NOMO-1 treated with DMSO at 0.1 percent for 48 hours (cell line): ENCODE measurements at regions not wholly inside any gene's neighbourhood (a gene's known extent, or its start where the extent isn't known, plus 50 kb on each side); places are given as distances from the start of the nearest gene placed in this dataset.
"Not testable (repeated sequence)": the region's sequence is repeated elsewhere in the genome, so short reads cannot be mapped to it uniquely, and the experiment has no call there.

ENCODE experiments used
- DNase-seq: peaks from one replicate; lab custom pipeline; 2025; ENCODE audit not compliant: unreplicated experiment; lab: John Stamatoyannopoulos, UW

DNA sequence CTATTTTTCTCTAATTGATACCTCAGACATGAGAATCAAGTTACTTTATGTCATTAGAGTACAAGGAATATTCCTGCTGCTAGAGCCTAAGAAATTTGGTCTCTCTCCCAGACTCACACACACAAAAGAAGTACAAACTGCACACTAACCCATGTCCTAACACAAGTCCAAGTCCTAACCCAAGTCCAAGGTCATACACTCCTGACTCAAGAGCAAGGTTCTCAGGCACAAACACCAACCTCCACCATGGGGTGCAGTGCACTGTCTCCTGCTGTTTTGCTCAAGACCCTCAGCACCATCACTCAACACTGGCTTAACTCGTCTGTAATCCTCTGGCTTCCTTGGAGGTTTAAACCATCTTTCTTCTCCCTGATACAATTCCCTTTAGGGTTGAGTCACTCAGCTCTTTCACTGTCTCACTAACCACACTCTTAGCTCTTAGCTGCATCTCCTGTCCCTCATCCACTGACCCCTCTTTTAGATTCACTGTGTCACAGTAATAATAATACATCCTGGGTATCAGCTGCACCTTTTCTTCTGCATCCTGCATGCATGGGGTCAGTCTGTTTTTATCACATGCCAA, 129.8 kb downstream of the BCL2L11 start:
- DNase-seq = no peak

GRCh38 chr2:111251711-111252110, 131.0 kb downstream of the BCL2L11 start:
- DNase-seq = no peak

DNA sequence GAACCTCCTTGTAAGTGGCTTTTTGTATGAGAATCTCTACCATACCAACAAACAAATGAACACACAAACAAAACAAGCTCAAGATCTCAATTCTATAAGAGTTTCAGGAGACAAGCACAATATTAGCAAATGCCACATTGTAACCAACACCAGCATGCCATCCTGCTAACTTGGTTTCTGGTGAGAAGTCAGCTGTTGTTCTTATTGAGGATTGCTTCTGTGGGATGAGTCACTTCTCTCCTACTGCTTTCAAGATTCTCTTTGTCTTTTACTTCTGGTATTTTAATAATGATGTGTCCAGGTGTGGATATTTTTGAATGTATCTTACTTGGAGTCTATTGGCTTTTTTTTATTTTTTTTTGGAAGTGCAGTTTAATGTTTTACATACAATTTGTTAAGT, 131.7 kb downstream of the BCL2L11 start:
- no peak for DNase-seq

GRCh38 chr2:111254916-111255315, 134.2 kb downstream of the BCL2L11 start:
- DNase-seq = not testable (repeated sequence)

GRCh38 chr2:111256628-111257027, 135.9 kb downstream of the BCL2L11 start:
- not testable (repeated sequence) for DNase-seq

DNA sequence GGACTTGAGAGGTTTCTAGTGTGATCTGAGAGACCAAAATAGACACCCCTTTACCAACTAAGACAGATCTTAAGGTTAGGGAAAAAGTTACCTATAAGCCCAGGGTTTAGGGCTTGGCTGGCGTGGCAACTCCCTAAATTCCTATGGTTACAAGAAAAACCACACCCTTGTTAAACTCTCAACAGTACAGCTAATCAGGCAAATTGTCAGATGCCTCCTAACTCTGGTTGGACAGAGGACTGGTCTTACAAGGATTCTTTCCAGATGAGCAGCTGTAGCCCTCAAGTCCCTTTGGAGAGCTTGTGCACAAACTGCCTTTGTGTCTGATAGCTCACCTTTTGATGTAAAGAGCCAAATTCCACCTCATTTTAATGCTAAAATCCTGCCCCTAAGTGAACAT, 136.9 kb downstream of the BCL2L11 start:
- not testable (repeated sequence) for DNase-seq

- not testable (repeated sequence) for DNase-seq
Measured at GRCh38 chr2:111258318-111258717, 137.6 kb downstream of the BCL2L11 start.

DNA sequence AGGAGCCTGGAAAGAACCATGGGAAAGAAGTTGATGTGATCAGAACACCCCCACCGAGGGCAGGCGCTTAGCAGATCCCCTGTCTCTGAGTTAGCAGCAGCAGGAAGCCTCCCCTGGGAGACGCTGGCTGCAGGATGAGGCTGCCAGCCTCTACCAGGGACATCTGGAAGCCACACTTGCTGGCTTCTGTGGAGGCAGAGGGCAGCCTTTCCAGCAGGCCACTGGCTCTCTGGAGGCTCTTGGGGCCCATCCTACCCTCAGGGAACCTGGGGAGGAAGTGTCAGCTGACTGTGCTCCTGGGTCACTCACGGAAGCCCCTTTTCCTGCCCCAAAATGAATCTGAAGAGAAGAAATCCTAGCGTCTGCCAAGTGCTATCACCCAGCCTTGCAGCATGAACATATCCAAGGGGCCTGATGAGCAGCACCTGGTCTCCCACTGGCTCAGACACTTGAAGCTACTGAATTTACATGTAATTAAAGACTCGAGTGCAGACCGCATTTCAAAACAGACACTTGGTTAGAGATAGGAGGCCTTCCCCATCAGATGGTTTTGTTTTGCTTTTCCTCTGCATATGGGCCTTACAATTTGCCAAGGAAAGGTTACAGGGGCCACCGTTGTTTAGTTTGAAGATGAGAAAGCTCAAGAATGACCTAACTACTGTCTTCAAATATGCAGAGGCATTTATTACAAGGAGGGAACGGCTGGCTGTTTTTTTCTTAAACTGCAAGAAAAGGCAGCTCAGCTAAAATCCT, 142.1 kb downstream of the BCL2L11 start:
- DNase-seq = not testable (repeated sequence)

DNA sequence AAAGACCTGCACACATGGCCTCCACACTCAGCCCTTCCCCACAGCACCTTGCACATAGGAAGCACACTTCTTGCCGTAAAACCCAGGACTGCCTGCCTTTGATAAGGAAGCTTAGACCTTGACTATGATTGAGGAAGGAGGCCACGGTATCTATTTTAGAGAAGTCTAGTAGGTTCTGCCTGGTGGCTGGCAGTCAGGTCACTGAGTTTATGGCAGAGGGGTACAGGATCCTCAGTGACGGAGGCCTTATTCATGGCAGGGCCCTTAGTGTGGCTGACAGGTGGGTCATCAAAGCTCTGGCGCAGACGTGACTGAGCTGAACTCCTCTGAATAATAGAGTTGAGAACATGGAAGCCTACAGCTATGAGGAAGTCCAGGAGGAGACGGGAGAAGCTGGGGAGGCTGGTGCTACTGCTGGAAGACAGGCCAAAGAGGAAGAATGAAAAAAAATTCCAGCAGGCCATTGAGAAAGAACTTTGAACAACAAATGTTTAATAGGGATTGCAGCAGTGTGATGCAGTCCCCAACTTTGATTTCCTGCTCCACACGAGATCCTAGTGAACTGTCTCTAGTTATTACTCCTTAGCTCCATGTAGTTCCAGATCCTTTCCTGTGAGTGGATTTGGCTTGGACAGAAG, 142.8 kb downstream of the BCL2L11 start:
- DNase-seq = not testable (repeated sequence)

GRCh38 chr2:111264956-111265355, 144.2 kb downstream of the BCL2L11 start:
- not testable (repeated sequence) for DNase-seq

DNA sequence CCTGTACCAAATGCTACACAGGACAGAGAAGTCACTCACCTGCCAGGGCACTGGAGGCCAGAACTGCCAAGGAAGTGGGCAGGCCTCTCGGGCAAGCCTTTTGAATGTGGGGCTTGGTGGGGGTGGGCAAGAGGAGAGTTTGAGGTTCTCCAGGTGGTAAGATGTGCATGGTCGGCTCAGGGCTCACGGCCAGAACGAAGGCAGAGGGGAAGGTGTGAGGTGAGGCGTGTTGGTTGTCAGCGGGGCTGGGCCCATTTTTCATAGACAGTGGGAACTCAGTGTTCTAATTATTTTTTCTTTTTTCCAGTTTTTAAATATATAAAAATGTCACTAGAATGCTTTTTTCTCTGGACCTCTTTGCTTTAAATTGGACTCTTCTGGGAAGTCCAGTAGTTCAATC, 145.8 kb downstream of the BCL2L11 start:
- not testable (repeated sequence) for DNase-seq

DNA sequence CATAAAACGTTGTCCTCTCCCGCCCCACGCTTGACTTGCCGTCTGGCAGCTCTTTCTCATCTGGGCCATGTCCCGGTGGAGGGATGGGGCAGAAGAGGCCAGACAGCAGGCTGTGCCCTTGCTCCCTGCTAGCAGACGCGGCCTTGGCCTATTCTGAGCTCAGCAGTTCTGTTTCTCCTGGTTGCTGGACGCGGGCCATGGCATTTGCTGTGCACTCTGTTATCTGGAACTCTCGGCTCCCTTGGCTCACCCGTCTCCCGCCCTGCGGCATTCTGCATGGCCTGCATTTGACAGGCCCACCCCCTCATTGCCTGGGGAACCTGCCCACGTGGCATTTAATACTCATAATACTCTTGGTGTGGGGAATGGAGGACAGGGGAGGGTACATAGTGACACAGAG, 146.3 kb downstream of the BCL2L11 start:
- not testable (repeated sequence) for DNase-seq

DNA sequence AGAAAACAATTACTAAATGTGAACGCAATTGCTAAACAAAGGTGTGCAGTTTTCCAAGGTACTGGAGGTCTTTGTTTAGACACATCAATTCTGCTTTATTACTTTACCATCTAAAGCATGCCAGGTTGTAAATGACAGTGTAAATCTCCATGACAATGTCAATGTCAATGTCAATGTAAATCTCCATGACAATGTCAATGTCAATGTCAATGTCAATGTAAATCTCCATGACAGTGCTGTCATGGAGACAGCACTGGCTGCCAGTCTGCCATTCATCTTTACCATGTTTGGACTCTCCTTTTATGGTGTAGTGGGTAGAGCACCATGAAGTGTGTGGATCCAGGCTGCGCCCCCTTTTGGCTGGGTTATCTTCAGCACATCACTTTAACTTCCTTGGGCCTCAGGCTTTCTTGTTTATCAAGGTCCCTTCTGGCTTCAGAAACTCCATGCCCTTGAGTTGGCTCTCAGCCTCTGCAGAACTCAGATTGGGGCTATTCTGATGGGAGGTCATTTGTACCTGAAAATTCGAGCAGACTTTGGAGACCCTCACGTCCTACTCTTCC, 149.1 kb downstream of the BCL2L11 start:
- DNase-seq = not testable (repeated sequence)

DNA sequence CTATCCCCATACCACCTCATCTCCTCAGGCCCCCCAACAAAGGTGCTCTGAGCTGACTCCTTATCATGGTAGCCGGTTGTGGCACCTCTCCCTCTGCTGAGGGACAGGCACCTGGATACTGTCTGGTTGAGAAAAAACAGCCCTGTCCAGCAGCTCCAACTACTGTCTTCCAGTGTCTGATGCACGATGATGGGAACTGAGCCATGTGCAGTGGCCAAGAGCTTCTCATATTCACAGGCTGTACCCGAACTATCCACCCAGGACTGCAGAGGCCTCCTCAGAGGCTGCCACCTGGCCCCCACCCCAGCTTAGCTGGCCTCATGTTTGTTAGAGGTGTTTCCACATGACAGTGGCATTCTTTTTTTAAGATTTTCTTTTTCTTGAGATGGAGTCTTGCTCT, 149.9 kb downstream of the BCL2L11 start:
- not testable (repeated sequence) for DNase-seq

GRCh38 chr2:111271647-111272304, 151.1 kb downstream of the BCL2L11 start:
- DNase-seq = not testable (repeated sequence)

GRCh38 chr2:111273007-111273406, 152.3 kb downstream of the BCL2L11 start:
- not testable (repeated sequence) for DNase-seq

- DNase-seq = not testable (repeated sequence)
Measured at GRCh38 chr2:111275047-111275853, 154.5 kb downstream of the BCL2L11 start.

DNA sequence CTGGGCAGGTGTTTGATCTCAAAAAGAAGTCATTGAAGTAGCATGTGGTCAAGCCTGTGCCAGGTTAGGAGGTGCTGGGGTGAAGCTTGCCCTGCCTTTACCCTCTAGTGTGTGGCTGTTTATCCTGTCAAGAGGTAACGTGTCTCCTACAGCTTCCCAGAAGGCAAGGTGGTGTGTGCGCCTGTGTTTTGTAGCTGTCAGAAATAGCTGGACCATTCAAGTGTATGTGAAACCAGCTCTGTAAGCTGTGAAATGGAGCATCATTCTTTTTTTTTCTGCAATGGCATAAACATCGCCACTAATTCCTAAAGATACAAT, 155.1 kb downstream of the BCL2L11 start:
- not testable (repeated sequence) for DNase-seq

GRCh38 chr2:111278133-111278532, 157.4 kb downstream of the BCL2L11 start:
- not testable (repeated sequence) for DNase-seq

DNA sequence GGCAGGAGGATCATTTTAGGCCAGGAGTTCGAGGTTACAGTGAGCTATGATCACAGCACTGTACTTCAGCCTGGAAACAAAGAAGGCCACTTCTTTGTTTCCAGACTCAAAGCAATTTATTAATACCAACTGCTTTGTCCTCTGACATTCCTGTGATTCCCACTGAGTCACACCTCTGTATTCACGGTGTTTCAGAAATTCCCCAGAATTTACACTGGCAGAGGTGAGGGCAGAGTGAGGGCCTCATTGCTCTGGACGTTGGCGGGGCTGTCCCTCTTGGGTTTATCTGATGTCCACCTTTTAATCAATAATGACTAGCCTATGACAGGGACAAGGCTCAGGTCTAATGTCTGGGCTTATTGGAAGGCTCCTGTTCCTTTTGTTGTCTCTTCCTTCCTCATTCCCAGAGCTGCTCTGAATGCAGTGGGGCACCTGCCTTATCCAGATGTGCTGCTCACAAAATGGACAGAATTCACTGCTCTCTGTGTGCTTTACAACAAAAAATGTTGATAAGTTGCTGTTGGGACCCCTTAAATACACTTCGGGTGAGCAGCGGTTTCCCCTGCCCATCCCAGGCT, 160.1 kb downstream of the BCL2L11 start:
- DNase-seq = not testable (repeated sequence)
